ENCODE measurements at regions not wholly inside any gene's neighbourhood (a gene's known extent, or its start where the extent isn't known, plus 50 kb on each side); places are given as distances from the start of the nearest gene placed in this dataset.
A peak's percentile ranks its signal among the peaks of the same experiment; 100 is the strongest.

GRCh38 chr5:71872311-71872864 is 153.3 kb downstream of the CARTPT start:
- DNase-seq, result no peak

- DNase-seq, result peak; percentile 42
Observed at GRCh38 chr5:71873191-71873591, 154.1 kb downstream of the CARTPT start.

- DNase-seq, result no peak
Observed at GRCh38 chr5:71874521-71874920, 155.4 kb downstream of the CARTPT start.

GRCh38 chr5:71877511-71877910 is 158.4 kb downstream of the CARTPT start:
- no peak for DNase-seq

- no peak for DNase-seq
Observed at GRCh38 chr5:71880536-71880935, 161.5 kb downstream of the CARTPT start.

GRCh38 chr5:71882826-71883741 is 164.0 kb downstream of the CARTPT start:
- no peak for DNase-seq

- no peak for DNase-seq
Observed at GRCh38 chr5:71883742-71884103, 164.6 kb downstream of the CARTPT start.

- no peak for DNase-seq
Observed at GRCh38 chr5:71884926-71885325, 165.9 kb downstream of the CARTPT start.

- no peak for DNase-seq
Observed at GRCh38 chr5:71886406-71886805, 167.3 kb downstream of the CARTPT start.

GRCh38 chr5:71887680-71888079 is 168.6 kb downstream of the CARTPT start:
- peak; percentile 40 for DNase-seq

- no peak for DNase-seq
Observed at GRCh38 chr5:71891406-71891805, 172.3 kb downstream of the CARTPT start.

GRCh38 chr5:71891856-71892255 is 172.8 kb downstream of the CARTPT start:
- no peak for DNase-seq

GRCh38 chr5:71892641-71893365 is 173.7 kb downstream of the CARTPT start:
- DNase-seq, result peak; percentile 36

- no peak for DNase-seq
Observed at GRCh38 chr5:71893451-71893850, 174.4 kb downstream of the CARTPT start.

- no peak for DNase-seq
Observed at GRCh38 chr5:71894091-71894490, 175.0 kb downstream of the CARTPT start.

GRCh38 chr5:71895546-71895945 is 176.5 kb downstream of the CARTPT start:
- DNase-seq, result no peak

- DNase-seq, result no peak
Observed at GRCh38 chr5:71899865-71900342, 180.8 kb downstream of the CARTPT start.

- peak; percentile 53 for DNase-seq
Observed at GRCh38 chr5:71903808-71904207, 184.7 kb downstream of the CARTPT start.

- no peak for DNase-seq
Observed at GRCh38 chr5:71904852-71905251, 185.8 kb downstream of the CARTPT start.

- no peak for DNase-seq
Observed at GRCh38 chr5:71905834-71906711, 187.0 kb downstream of the CARTPT start.

GRCh38 chr5:71907001-71907588 is 188.0 kb downstream of the CARTPT start:
- DNase-seq, result no peak

- no peak for DNase-seq
Observed at GRCh38 chr5:71907608-71908145, 188.6 kb downstream of the CARTPT start.
